Trophoblast cell (in vitro differentiated cells and primary cell): ENCODE measurements at regions not wholly inside any gene's neighbourhood (a gene's known extent, or its start where the extent isn't known, plus 50 kb on each side); places are given as distances from the start of the nearest gene placed in this dataset.
A peak's percentile ranks its signal among the peaks of the same experiment; 100 is the strongest.

ENCODE experiments used
- DNase-seq, 2 donors: peaks; one replicate each; pipeline ENCODE4 v3.0.0-alpha.2; 2016
- H2AFZ ChIP-seq: 2 replicates; pipeline ENCODE4 v1.6.1; 2013; ENCODE audit warnings: low read length, moderate library complexity, mild to moderate bottlenecking; ENCODE audit not compliant: insufficient read depth, poor library complexity
- H2AK5ac ChIP-seq: 2 replicates; pipeline ENCODE4 v1.6.1; 2013; ENCODE audit warnings: mild to moderate bottlenecking, low read length
- H2BK120ac ChIP-seq: 2 replicates; pipeline ENCODE4 v1.6.1; 2013; ENCODE audit warnings: low read length, mild to moderate bottlenecking, moderate library complexity; ENCODE audit not compliant: insufficient read depth, poor library complexity
- H2BK12ac ChIP-seq: 2 replicates; pipeline ENCODE4 v1.6.1; 2013; ENCODE audit warnings: mild to moderate bottlenecking, low read length, moderate library complexity
- H2BK5ac ChIP-seq: 2 replicates; pipeline ENCODE4 v1.6.1; 2013; ENCODE audit warnings: low read length, low read depth, moderate library complexity, mild to moderate bottlenecking; ENCODE audit not compliant: poor library complexity
- H3K14ac ChIP-seq: 2 replicates; pipeline ENCODE4 v1.6.1; 2013; ENCODE audit warnings: mild to moderate bottlenecking, low read length
- H3K18ac ChIP-seq: 2 replicates; pipeline ENCODE4 v1.6.1; 2013; ENCODE audit warnings: mild to moderate bottlenecking, low read length
- H3K23ac ChIP-seq: 2 replicates; pipeline ENCODE4 v1.6.1; 2013; ENCODE audit warnings: low read length
- H3K27ac ChIP-seq: 2 replicates; pipeline ENCODE4 v1.5.1; 2013; ENCODE audit warnings: low read depth, mild to moderate bottlenecking, inconsistent platforms, low read length, moderate library complexity
- H3K27me3 ChIP-seq: 2 replicates; pipeline ENCODE4 v1.6.1; 2013; ENCODE audit warnings: inconsistent platforms, mild to moderate bottlenecking, low read length, moderate library complexity; ENCODE audit not compliant: insufficient read depth
- H3K36me3 ChIP-seq, 2 experiments: 1 replicate in 1 of 2; 2 replicates in 1 of 2; pipeline ENCODE4 v1.6.1; 2013; ENCODE audit warnings: low read length in 2 of 2, mild to moderate bottlenecking in 2 of 2, moderate library complexity in 1 of 2; ENCODE audit not compliant: insufficient read depth in 2 of 2, control insufficient read depth in 1 of 2
- H3K4ac ChIP-seq: 2 replicates; pipeline ENCODE4 v1.6.1; 2013; ENCODE audit warnings: low read depth, mild to moderate bottlenecking, low read length, moderate library complexity
- H3K4me1 ChIP-seq, 2 experiments: 1 replicate in 1 of 2; 2 replicates in 1 of 2; pipeline ENCODE4 v1.6.1; 2013; ENCODE audit warnings: low read length in 2 of 2, mild to moderate bottlenecking in 2 of 2, moderate library complexity in 1 of 2; ENCODE audit not compliant: insufficient read depth in 2 of 2, control insufficient read depth in 1 of 2
- H3K4me2 ChIP-seq: 2 replicates; pipeline ENCODE4 v1.6.1; 2013; ENCODE audit warnings: inconsistent platforms, mild to moderate bottlenecking, low read length, moderate library complexity
- H3K4me3 ChIP-seq: 2 replicates; pipeline ENCODE4 v1.5.1; 2013; ENCODE audit warnings: mild to moderate bottlenecking, low read depth, low read length, inconsistent platforms
- H3K79me1 ChIP-seq: one replicate; pipeline ENCODE4 v1.6.1; 2013; ENCODE audit warnings: low read length
- H3K79me2 ChIP-seq: 2 replicates; pipeline ENCODE4 v1.6.1; 2013; ENCODE audit warnings: low read length, mild to moderate bottlenecking; ENCODE audit not compliant: control insufficient read depth, insufficient read depth, poor library complexity
- H3K9ac ChIP-seq: 2 replicates; pipeline ENCODE4 v1.6.1; 2013; ENCODE audit warnings: mild to moderate bottlenecking, low read length
- H3K9me3 ChIP-seq: 2 replicates; pipeline ENCODE4 v1.6.1; 2013; ENCODE audit warnings: low read depth, mild to moderate bottlenecking, control low read depth, inconsistent platforms, low read length; ENCODE audit not compliant: insufficient read depth
- H4K12ac ChIP-seq: 2 replicates; pipeline ENCODE4 v1.6.1; 2013; ENCODE audit warnings: low read depth, mild to moderate bottlenecking, low read length, moderate library complexity
- H4K8ac ChIP-seq: 2 replicates; pipeline ENCODE4 v1.6.1; 2013; ENCODE audit warnings: low read depth, mild to moderate bottlenecking, low read length, moderate library complexity
- H4K91ac ChIP-seq: one replicate; pipeline ENCODE4 v1.6.1; 2013; ENCODE audit warnings: low read depth, mild to moderate bottlenecking, low read length, moderate library complexity
- WGBS: extraction: QIAGEN DNeasy Blood & Tissue Kit; methylation state at CpG from one replicate; pipeline ENCODE4 v1.1.7; 2013; ENCODE audit warnings: missing lambda C conversion rate; ENCODE audit not compliant: insufficient read length, insufficient coverage; ENCODE audit errors: extremely low coverage; 5-methylcytosine and 5-hydroxymethylcytosine counted together

GRCh38 chr13:44272692-44273091 is 100.9 kb upstream of the SERP2 start:
- Histone ChIP-seq H3K4me2 (no peak overlapping the region), H3K4me3 (no peak overlapping the region), H4K8ac (no peak overlapping the region), H2BK12ac (no peak overlapping the region), H3K27ac (no peak overlapping the region), H3K9me3 (no peaks in the 10 kb centered on the region), H4K12ac (no peak overlapping the region), H3K4me1 (no peaks in the 10 kb centered on the region), H2AK5ac (no peak overlapping the region), H3K4ac (no peak overlapping the region), H3K79me1 (no peaks in the 10 kb centered on the region), H4K91ac (no peak overlapping the region), H3K23ac (no peak overlapping the region), H2BK120ac (no peak overlapping the region), H3K14ac (no peak overlapping the region), H3K27me3 (no peaks in the 10 kb centered on the region), H3K18ac (no peak overlapping the region), H2BK5ac (no peak overlapping the region), H2AFZ (no peak overlapping the region), H3K79me2 (no peaks in the 10 kb centered on the region), H3K36me3 (no peaks in the 10 kb centered on the region), H3K9ac (no peak overlapping the region)
- no CpG with 5 or more reads among the region's 3 CpGs for WGBS
- DNase-seq, result peak; percentile 20 to 50

- Histone ChIP-seq H3K23ac (peak overlapping the region; percentile 67), H3K9me3 (no peaks in the 10 kb centered on the region), H3K4me2 (no peak overlapping the region), H2BK12ac (no peak overlapping the region), H2BK5ac (no peak overlapping the region), H2AFZ (no peak overlapping the region), H4K12ac (no peak overlapping the region), H2AK5ac (no peak overlapping the region), H3K18ac (no peak overlapping the region), H3K14ac (no peak overlapping the region), H3K9ac (no peak overlapping the region), H2BK120ac (no peak overlapping the region), H3K4me1 (no peaks in the 10 kb centered on the region), H4K91ac (no peak overlapping the region), H3K36me3 (no peaks in the 10 kb centered on the region), H3K79me1 (no peaks in the 10 kb centered on the region), H4K8ac (no peak overlapping the region), H3K79me2 (no peaks in the 10 kb centered on the region), H3K4me3 (no peak overlapping the region), H3K27me3 (no peaks in the 10 kb centered on the region), H3K4ac (no peak overlapping the region), H3K27ac (no peak overlapping the region)
- no peak for DNase-seq
- WGBS, result no CpG with 5 or more reads among the region's 5 CpGs
Observed at GRCh38 chr13:44273216-44273615, 100.4 kb upstream of the SERP2 start.

DNA sequence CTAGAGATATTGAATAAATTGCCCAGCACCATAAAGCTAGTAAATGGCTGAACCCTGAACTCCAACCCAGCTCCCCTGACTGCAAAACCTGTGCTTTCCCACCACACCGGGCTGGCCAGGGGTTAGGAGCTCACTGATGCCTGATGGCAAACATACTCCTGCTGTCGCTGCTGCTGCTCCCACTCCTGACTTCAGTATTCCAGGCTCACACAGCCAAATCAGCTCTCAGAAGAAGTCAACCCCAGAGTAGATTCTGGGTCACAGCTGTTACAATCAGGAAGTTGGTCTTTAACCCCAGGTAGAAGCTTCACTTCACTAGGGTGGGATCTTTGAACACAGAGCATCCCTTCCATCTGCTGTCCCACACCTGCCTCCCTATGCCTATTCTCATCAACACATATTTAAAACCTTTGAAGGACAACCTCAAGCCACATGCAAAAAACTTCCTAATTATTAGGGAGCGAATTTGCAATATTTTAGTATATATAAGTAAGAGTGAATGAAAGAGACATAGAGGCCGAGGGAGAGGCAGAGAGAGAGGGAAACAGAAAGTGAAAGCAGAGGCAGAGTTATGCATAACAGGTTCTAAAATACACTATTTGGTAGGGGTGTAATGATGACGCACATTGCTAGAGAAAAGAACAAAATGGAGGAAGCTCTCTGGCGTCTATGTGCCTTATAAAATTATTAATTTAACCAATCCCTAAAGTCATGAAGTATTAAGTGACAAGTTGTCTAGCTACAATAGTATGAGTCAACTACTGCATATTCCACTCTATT is 99.4 kb upstream of the SERP2 start:
- Histone ChIP-seq H3K27ac (no peak overlapping the region), H3K9ac (no peak overlapping the region), H2AK5ac (no peak overlapping the region), H3K4me3 (no peak overlapping the region), H3K9me3 (no peaks in the 10 kb centered on the region), H2BK12ac (no peak overlapping the region), H2AFZ (no peak overlapping the region), H3K36me3 (no peaks in the 10 kb centered on the region), H3K23ac (no peak overlapping the region), H3K14ac (no peak overlapping the region), H4K12ac (no peak overlapping the region), H2BK120ac (no peak overlapping the region), H3K4me2 (no peak overlapping the region), H3K27me3 (no peaks in the 10 kb centered on the region), H3K4ac (no peak overlapping the region), H3K79me2 (no peaks in the 10 kb centered on the region), H3K4me1 (no peaks in the 10 kb centered on the region), H3K79me1 (no peaks in the 10 kb centered on the region), H3K18ac (no peak overlapping the region), H2BK5ac (no peak overlapping the region), H4K8ac (no peak overlapping the region), H4K91ac (no peak overlapping the region)
- DNase-seq, result peak in 1 of 2 donors; percentile 62
- 100% methylated on average over 1 of the region's 6 CpGs for WGBS

DNA sequence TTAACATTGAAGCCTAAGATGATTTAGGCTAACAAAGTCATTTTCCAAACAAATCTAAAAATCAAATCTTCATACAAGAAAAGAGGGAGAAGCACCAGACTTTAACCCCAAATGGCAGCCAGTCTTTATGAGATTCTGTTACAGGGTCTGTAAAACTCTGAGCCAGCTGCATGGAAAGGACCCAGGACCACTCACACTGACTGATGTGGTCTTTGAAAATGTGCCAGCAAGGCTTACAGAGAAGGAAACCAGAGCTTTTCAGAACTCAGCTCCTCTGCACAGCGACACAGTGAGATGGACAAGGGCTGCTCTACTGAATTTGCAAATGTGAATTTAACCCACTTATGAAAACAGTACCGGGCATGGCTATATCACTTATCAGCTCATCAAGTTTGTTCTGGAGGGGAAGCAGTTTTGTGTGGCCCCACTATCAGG is 98.8 kb upstream of the SERP2 start:
- Histone ChIP-seq H3K9me3 (no peaks in the 10 kb centered on the region), H3K27me3 (no peaks in the 10 kb centered on the region), H3K23ac (no peak overlapping the region), H3K36me3 (no peaks in the 10 kb centered on the region), H3K27ac (no peak overlapping the region), H3K4me1 (no peaks in the 10 kb centered on the region), H3K14ac (no peak overlapping the region), H3K18ac (no peak overlapping the region), H3K4me2 (no peak overlapping the region), H2BK12ac (no peak overlapping the region), H4K8ac (no peak overlapping the region), H4K12ac (no peak overlapping the region), H3K79me1 (no peaks in the 10 kb centered on the region), H2BK120ac (no peak overlapping the region), H2BK5ac (no peak overlapping the region), H3K79me2 (no peaks in the 10 kb centered on the region), H4K91ac (no peak overlapping the region), H2AK5ac (no peak overlapping the region), H3K4me3 (no peak overlapping the region), H2AFZ (no peak overlapping the region), H3K9ac (no peak overlapping the region), H3K4ac (no peak overlapping the region)
- DNase-seq, result no peak
- no CpG with 5 or more reads among the region's 2 CpGs for WGBS
